Right atrium auricular region (tissue), 2 donors: ENCODE measurements at regions not wholly inside any gene's neighbourhood (a gene's known extent, or its start where the extent isn't known, plus 50 kb on each side); places are given as distances from the start of the nearest gene placed in this dataset.

Experiments
- DNase-seq: peaks from one replicate; pipeline ENCODE4 v3.0.0-alpha.2; 2019; ENCODE audit warnings: low spot score
- H3K27ac ChIP-seq, 2 donors: fragments of 200-600 bp; sonication (generic); 1 replicate in 1 of 2; 2 replicates in 1 of 2; pipeline ENCODE4 v1.5.1; 2016 to 2019
- H3K27me3 ChIP-seq, 2 donors: fragments of 200-600 bp; sonication (generic); one replicate each; pipeline versions ENCODE4 v1.5.1 to v1.6.0; 2017 to 2019
- H3K36me3 ChIP-seq: fragments of 200-600 bp; sonication (generic); one replicate; pipeline ENCODE4 v1.5.1; 2016
- H3K4me1 ChIP-seq, 2 donors: fragments of 200-600 bp; sonication (generic); one replicate each; pipeline versions ENCODE4 v1.5.1 to v1.6.0; 2017 to 2019
- H3K4me3 ChIP-seq, 2 donors: fragments of 200-600 bp; sonication (generic); 1 replicate in 1 of 2; 2 replicates in 1 of 2; pipeline ENCODE4 v1.5.1; 2017 to 2019; ENCODE audit warnings: mild to moderate bottlenecking in 1 of 2, moderate library complexity in 1 of 2
- H3K9me3 ChIP-seq, 2 donors: fragments of 200-600 bp; sonication (generic); one replicate each; pipeline ENCODE4 v1.5.1; 2019
- CTCF ChIP-seq, 2 donors: fragments of 200-600 bp; sonication (generic); IDR thresholded peaks; one replicate each; pipeline ENCODE4 v1.5.1; 2019; ENCODE audit warnings: antibody characterized with exemption in 2 of 2

DNA sequence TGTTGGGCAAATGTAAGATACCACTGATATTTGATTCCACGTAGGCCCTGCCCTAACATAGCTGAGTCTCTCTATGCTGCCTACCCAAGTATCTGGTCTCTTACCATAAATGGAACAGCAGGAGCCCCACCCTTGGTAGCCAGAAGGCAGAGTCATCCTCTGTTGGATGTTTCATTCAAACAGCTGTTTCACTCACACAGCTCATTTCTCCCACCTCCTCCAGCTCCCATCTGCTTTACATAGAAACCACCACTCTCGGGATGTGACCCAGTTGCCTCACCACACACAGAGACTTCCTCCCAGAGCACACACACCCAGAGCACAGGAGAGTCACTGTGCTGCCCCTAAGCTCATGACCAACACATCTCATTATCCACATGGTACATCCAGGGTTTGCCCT lies 165.3 kb downstream of the TMEM167A start:
- H3K27ac ChIP-seq, result no peak overlapping the region
- no peak overlapping the region for H3K4me3 ChIP-seq
- H3K9me3 ChIP-seq, result peaks cover 0 to 18% of the 10 kb centered on the region in 2 donors
- no peak for DNase-seq
- H3K4me1 ChIP-seq, result no peaks in the 10 kb centered on the region
- H3K27me3 ChIP-seq, result no peaks in the 10 kb centered on the region
- no peaks in the 10 kb centered on the region for H3K36me3 ChIP-seq
- no peak for TF ChIP-seq CTCF (IDR thresholded peaks at IDR 0.05)

- Histone ChIP-seq H3K4me1 (no peaks in the 10 kb centered on the region), H3K36me3 (no peaks in the 10 kb centered on the region), H3K4me3 (no peak overlapping the region), H3K27me3 (no peaks in the 10 kb centered on the region), H3K9me3 (peaks cover 0 to 7% of the 10 kb centered on the region in 2 donors), H3K27ac (no peak overlapping the region)
- DNase-seq, result no peak
- no peak for TF ChIP-seq CTCF (IDR thresholded peaks at IDR 0.05)
Observed at GRCh38 chr5:82910905-82911304, 166.3 kb downstream of the TMEM167A start.

DNA sequence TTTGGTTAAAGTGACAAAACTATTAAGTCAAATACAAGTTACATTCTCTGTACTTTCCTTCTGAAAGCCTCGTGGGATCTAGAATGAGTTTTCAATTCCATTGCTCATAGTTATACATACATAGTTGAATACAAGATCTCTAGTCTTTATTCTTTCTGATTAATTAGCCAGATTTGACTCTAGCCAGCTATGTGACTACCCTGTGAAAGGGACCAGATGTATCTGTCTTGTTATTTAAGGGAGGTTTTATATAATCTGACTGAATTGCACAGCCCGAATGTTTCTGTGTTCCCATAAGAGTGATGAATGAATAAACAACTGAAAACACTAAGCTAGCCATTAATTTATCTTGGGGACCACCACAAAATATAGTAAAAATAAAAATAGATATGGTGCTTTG lies 166.7 kb downstream of the TMEM167A start:
- TF ChIP-seq CTCF (IDR thresholded peaks at IDR 0.05), result no peak
- H3K27ac ChIP-seq, result no peak overlapping the region

GRCh38 chr5:82909771-82910170 lies 167.4 kb downstream of the TMEM167A start:
- H3K9me3 ChIP-seq, result no peaks in the 10 kb centered on the region
- H3K4me1 ChIP-seq, result no peaks in the 10 kb centered on the region
- no peaks in the 10 kb centered on the region for H3K36me3 ChIP-seq
- H3K27ac ChIP-seq, result no peak overlapping the region
- no peak overlapping the region for H3K4me3 ChIP-seq
- H3K27me3 ChIP-seq, result no peaks in the 10 kb centered on the region
- no peak for TF ChIP-seq CTCF (IDR thresholded peaks at IDR 0.05)
- no peak for DNase-seq

More for the DNA sequence above, 166.7 kb downstream of the TMEM167A start:
- Histone ChIP-seq H3K4me3 (no peak overlapping the region), H3K9me3 (peaks cover 0 to 3% of the 10 kb centered on the region in 2 donors), H3K27me3 (no peaks in the 10 kb centered on the region), H3K36me3 (no peaks in the 10 kb centered on the region), H3K4me1 (no peaks in the 10 kb centered on the region)
- DNase-seq, result no peak

- Histone ChIP-seq H3K4me1 (no peaks in the 10 kb centered on the region), H3K4me3 (no peak overlapping the region), H3K27ac (no peak overlapping the region), H3K9me3 (peaks cover 0 to 23% of the 10 kb centered on the region in 2 donors), H3K27me3 (no peaks in the 10 kb centered on the region), H3K36me3 (no peaks in the 10 kb centered on the region)
- no peak for DNase-seq
- no peak for TF ChIP-seq CTCF (IDR thresholded peaks at IDR 0.05)
Observed at GRCh38 chr5:82905986-82906385, 171.2 kb downstream of the TMEM167A start.

- DNase-seq, result no peak
- Histone ChIP-seq H3K27me3 (no peaks in the 10 kb centered on the region), H3K27ac (no peak overlapping the region), H3K9me3 (peaks cover 0 to 27% of the 10 kb centered on the region in 2 donors), H3K36me3 (no peaks in the 10 kb centered on the region), H3K4me1 (no peaks in the 10 kb centered on the region), H3K4me3 (no peak overlapping the region)
- TF ChIP-seq CTCF (IDR thresholded peaks at IDR 0.05), result no peak
Observed at GRCh38 chr5:82901281-82901888, 175.8 kb downstream of the TMEM167A start.
